K562 (cell line): ENCODE measurements at regions not wholly inside any gene's neighbourhood (a gene's known extent, or its start where the extent isn't known, plus 50 kb on each side); places are given as distances from the start of the nearest gene placed in this dataset.

ENCODE experiments used
- BHLHE40 ChIP-seq: IDR thresholded peaks from 2 replicates; pipeline ENCODE4 v1.6.1; 2011; ENCODE audit warnings: low read length, improper control_type of control experiment
- CTCF ChIP-seq, 3 experiments: IDR thresholded peaks in 2 of 3; conservative IDR thresholded peaks in 1 of 3; 2 replicates each; pipeline ENCODE4 v1.5.1; 2011 to 2012; ENCODE audit warnings: low read length in 3 of 3, mild to moderate bottlenecking in 3 of 3, control low read depth in 2 of 3, improper control_type of control experiment in 1 of 3, inconsistent platforms in 1 of 3, low read depth in 1 of 3, mixed read lengths in 1 of 3, moderate library complexity in 1 of 3; ENCODE audit not compliant: insufficient read depth in 2 of 3
- ETV6 ChIP-seq, 3 experiments: fragments of 150-350 bp in 1 of 3; sonication (generic) in 1 of 3; formaldehyde crosslinking in 1 of 3; IDR thresholded peaks; 2 replicates each; pipeline versions ENCODE4 v1.6.1 to v1.8.0; 2014 to 2022; ENCODE audit warnings: borderline replicate concordance in 2 of 3, low read depth in 2 of 3, antibody characterized with exemption in 1 of 3, low read length in 1 of 3, mild to moderate bottlenecking in 1 of 3, missing genetic modification reagents in 1 of 3
- GTF2F1 ChIP-seq: IDR thresholded peaks from 2 replicates; pipeline ENCODE4 v1.6.1; 2011; ENCODE audit warnings: low read depth, low read length, improper control_type of control experiment
- HDAC6 ChIP-seq: IDR thresholded peaks from 2 replicates; pipeline ENCODE4 v1.6.1; 2012; ENCODE audit warnings: low read depth, mild to moderate bottlenecking, control low read depth, inconsistent platforms, low read length, moderate library complexity
- PATZ1 ChIP-seq: fragments of 250-450 bp; sonication (Bioruptor Pico); IDR thresholded peaks from 2 replicates; pipeline ENCODE4 v1.5.0; 2020; ENCODE audit warnings: mild to moderate bottlenecking, borderline replicate concordance
- ZBTB8A ChIP-seq: fragments of 450-650 bp; IDR thresholded peaks from 2 replicates; pipeline ENCODE4 v1.6.1; 2018; ENCODE audit warnings: mild to moderate bottlenecking, moderate library complexity; ENCODE audit not compliant: partially characterized antibody

GRCh38 chr13:80096383-80096782, 244.5 kb downstream of the SPRY2 start:
- TF ChIP-seq ZBTB8A (no peak), CTCF (IDR thresholded peaks at IDR 0.05 in 2 of 3, conservative IDR thresholded peaks at IDR 0.05 in 1 of 3; ENCODE audit: insufficient read depth in 2 of 3, low read depth in 1 of 3, low read length in 3 of 3) (no peak), PATZ1 (CRISPR knock-in tag) (no peak), HDAC6 (no peak), GTF2F1 (no peak), ETV6 (IDR thresholded peaks at IDR 0.05; ENCODE audit: borderline replicate concordance in 1 of 2, low read depth in 2 of 2, low read length in 1 of 2) (no peak), ETV6 (CRISPR knock-in tag; IDR thresholded peaks at IDR 0.05; ENCODE audit: borderline replicate concordance) (no peak), BHLHE40 (no peak)
